ENCODE measurements at regions not wholly inside any gene's neighbourhood (a gene's known extent, or its start where the extent isn't known, plus 50 kb on each side); places are given as distances from the start of the nearest gene placed in this dataset.

GRCh38 chr11:119481667-119482400, 58.9 kb upstream of the THY1 start:
- TF ChIP-seq GATA2 (IDR thresholded peaks at IDR 0.05; ENCODE audit: low read depth, low read length): no peak
- TF ChIP-seq GATA3 (IDR thresholded peaks at IDR 0.05; ENCODE audit: low read depth, low read length): no peak
